SK-N-MC (cell line): ENCODE measurements at regions not wholly inside any gene's neighbourhood (a gene's known extent, or its start where the extent isn't known, plus 50 kb on each side); places are given as distances from the start of the nearest gene placed in this dataset.

Source experiments
- EZH2 ChIP-seq: fragments of 200-600 bp; sonication (generic); IDR thresholded peaks from one replicate; pipeline ENCODE4 v1.6.1; 2017; ENCODE audit warnings: antibody characterized with exemption
- POLR2AphosphoS5 ChIP-seq: IDR thresholded peaks from 2 replicates; pipeline ENCODE4 v1.6.1; 2012; ENCODE audit warnings: mild to moderate bottlenecking, low read depth, low read length, borderline replicate concordance

GRCh38 chr7:45494885-45495284 is 79.3 kb upstream of the ADCY1 start:
- TF ChIP-seq EZH2 (no peak), POLR2AphosphoS5 (no peak)
